OCI-LY1 (cell line): ENCODE measurements at regions not wholly inside any gene's neighbourhood (a gene's known extent, or its start where the extent isn't known, plus 50 kb on each side); places are given as distances from the start of the nearest gene placed in this dataset.
A peak's percentile ranks its signal among the peaks of the same experiment; 100 is the strongest.
"Not testable (repeated sequence)": the region's sequence is repeated elsewhere in the genome, so short reads cannot be mapped to it uniquely, and the experiment has no call there.

Experiments used
- H2AFZ ChIP-seq: fragments of 200-600 bp; sonication (generic), shearing (Covaris generic); 2 replicates; pipeline ENCODE4 v1.6.0; 2014; ENCODE audit warnings: antibody characterized with exemption, mild to moderate bottlenecking, low read length
- H3F3A ChIP-seq: fragments of 200-600 bp; sonication (generic), shearing (Covaris generic); 2 replicates; pipeline ENCODE4 v1.6.0; 2014; ENCODE audit warnings: mild to moderate bottlenecking, antibody characterized with exemption, low read length, moderate library complexity; ENCODE audit not compliant: insufficient read depth
- H3K27ac ChIP-seq: fragments of 200-600 bp; sonication (generic); 2 replicates; pipeline ENCODE4 v1.5.1; 2014; ENCODE audit warnings: low read length, mixed run types, mild to moderate bottlenecking, low read depth; ENCODE audit not compliant: poor library complexity, severe bottlenecking
- H3K27me3 ChIP-seq: fragments of 200-600 bp; sonication (generic); 2 replicates; pipeline ENCODE4 v1.6.0; 2014; ENCODE audit warnings: antibody characterized with exemption, mild to moderate bottlenecking, low read length, moderate library complexity; ENCODE audit not compliant: insufficient read depth
- H3K36me3 ChIP-seq: fragments of 200-600 bp; sonication (generic); 2 replicates; pipeline ENCODE4 v1.6.1; 2014; ENCODE audit warnings: mild to moderate bottlenecking, antibody characterized with exemption, low read length, moderate library complexity, mixed read lengths; ENCODE audit not compliant: insufficient read depth
- H3K4me1 ChIP-seq: fragments of 200-600 bp; sonication (generic); 2 replicates; pipeline ENCODE4 v1.5.1; 2014; ENCODE audit warnings: mild to moderate bottlenecking, low read length, moderate library complexity; ENCODE audit not compliant: insufficient read depth, severe bottlenecking
- H3K4me2 ChIP-seq: fragments of 200-600 bp; sonication (generic), shearing (Covaris generic); 2 replicates; pipeline ENCODE4 v1.6.1; 2014; ENCODE audit warnings: low read length
- H3K4me3 ChIP-seq: fragments of 200-600 bp; sonication (generic); 2 replicates; pipeline ENCODE4 v1.5.1; 2014; ENCODE audit warnings: low read length, low read depth, mild to moderate bottlenecking, mixed read lengths; ENCODE audit not compliant: poor library complexity, severe bottlenecking
- H3K79me2 ChIP-seq: fragments of 200-600 bp; shearing (Covaris generic); 2 replicates; pipeline ENCODE4 v1.6.1; 2016; ENCODE audit warnings: mixed run types, low read length, mixed read lengths; ENCODE audit not compliant: insufficient read depth
- H3K9ac ChIP-seq: fragments of 200-600 bp; sonication (generic), shearing (Covaris generic); 2 replicates; pipeline ENCODE4 v1.6.1; 2014; ENCODE audit warnings: mild to moderate bottlenecking, low read length, mixed read lengths
- H3K9me2 ChIP-seq: fragments of 200-600 bp; sonication (generic), shearing (Covaris generic); 2 replicates; pipeline ENCODE4 v1.6.1; 2014; ENCODE audit warnings: low read depth, mild to moderate bottlenecking, low read length, mixed read lengths
- H3K9me3 ChIP-seq: fragments of 200-600 bp; shearing (Covaris generic); 2 replicates; pipeline ENCODE4 v1.6.1; 2014; ENCODE audit warnings: low read length, mixed read lengths
- H4K20me1 ChIP-seq: fragments of 200-600 bp; sonication (generic), shearing (Covaris generic); 2 replicates; pipeline ENCODE4 v1.6.0; 2016; ENCODE audit warnings: mild to moderate bottlenecking, low read length; ENCODE audit not compliant: insufficient read depth
- CTCF ChIP-seq: fragments of 200-600 bp; sonication (generic), shearing (Covaris generic); IDR thresholded peaks from 2 replicates; pipeline ENCODE4 v1.5.1; 2017; ENCODE audit warnings: mild to moderate bottlenecking, antibody characterized with exemption, low read length, moderate library complexity, mixed read lengths
- EZH2 ChIP-seq: fragments of 200-600 bp; sonication (generic), shearing (Covaris generic); IDR thresholded peaks from 2 replicates; pipeline ENCODE4 v1.8.0; 2017; ENCODE audit warnings: borderline replicate concordance, mixed run types, mild to moderate bottlenecking, antibody characterized with exemption, low read length, moderate library complexity, mixed read lengths

DNA sequence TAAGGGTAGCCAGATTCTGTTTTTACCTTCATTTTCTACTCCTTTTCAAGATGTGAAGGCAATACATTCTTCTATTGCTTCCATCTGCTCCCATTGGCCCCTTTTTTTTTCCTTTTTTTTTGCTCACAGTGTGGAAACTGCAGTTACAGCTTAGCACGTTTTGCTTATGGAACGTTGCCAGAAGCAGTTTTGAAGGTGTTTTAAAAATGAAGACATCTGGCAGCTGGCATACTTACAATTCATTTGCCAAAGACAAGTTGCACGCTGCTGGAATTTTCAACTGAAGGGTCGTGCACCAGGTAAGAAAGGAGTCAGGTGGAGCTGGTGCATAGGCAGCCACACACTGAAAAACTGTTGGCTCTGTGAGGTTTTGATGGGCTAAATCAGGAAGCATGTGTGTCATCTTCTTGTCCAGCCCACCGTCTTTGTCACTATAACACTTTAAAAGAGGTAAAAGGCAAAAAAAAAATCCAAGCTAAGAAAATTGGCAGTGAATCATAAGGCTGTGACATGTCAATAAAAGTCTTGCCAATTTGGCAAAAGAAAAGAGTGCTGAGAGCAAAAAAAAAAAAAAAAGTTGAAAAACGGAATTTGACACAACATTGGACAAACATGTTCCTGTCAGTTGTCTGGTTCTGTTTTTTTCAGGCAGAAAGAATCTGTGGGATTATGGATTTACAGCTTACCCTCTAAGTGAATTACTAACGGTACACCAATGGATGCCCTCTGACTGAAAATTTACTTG lies 225.4 kb upstream of the SOX2 start:
- Histone ChIP-seq H3K4me2 (peak overlapping the region; percentile 69), H3K9me2 (no peaks in the 10 kb centered on the region), H4K20me1 (no peaks in the 10 kb centered on the region), H3K4me1 (peaks cover 86% of the 10 kb centered on the region), H2AFZ (no peak overlapping the region), H3F3A (peaks cover 16% of the 10 kb centered on the region), H3K27ac (peak overlapping the region; percentile 98), H3K4me3 (peak overlapping the region; percentile 51), H3K9ac (peak overlapping the region; percentile 77), H3K36me3 (no peaks in the 10 kb centered on the region), H3K27me3 (no peaks in the 10 kb centered on the region), H3K79me2 (no peaks in the 10 kb centered on the region), H3K9me3 (no peaks in the 10 kb centered on the region)
- TF ChIP-seq CTCF: no peak
- TF ChIP-seq EZH2: no peak

DNA sequence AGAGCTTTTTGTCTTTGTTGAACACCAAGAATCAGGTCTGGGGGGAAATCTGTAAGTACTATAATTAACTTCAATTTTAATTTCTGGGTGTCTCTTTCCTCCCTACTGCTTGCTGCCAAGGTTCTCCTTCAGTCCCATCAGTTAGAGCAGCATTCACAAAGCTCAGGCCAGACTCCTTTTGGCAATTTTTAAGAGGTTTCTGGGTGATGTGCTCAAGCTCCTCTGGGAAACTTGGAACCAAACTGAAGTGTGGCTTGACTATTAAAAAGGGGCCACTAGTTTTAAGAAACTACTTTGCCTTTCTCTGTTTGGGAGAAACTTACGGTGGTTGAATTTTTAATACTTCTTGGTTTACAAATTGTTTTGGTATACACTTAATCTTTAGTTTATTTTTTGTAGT lies 227.7 kb upstream of the SOX2 start:
- TF ChIP-seq CTCF (no peak), EZH2 (no peak)
- no peak overlapping the region for H3K4me3 ChIP-seq
- H3K9me3 ChIP-seq: no peaks in the 10 kb centered on the region
- peak overlapping the region; percentile 77 for H3K9ac ChIP-seq
- H3F3A ChIP-seq: peaks cover 16% of the 10 kb centered on the region
- H2AFZ ChIP-seq: peak overlapping the region; percentile 61; the same call in 1 of the 2 replicates
- peak overlapping the region; percentile 98 for H3K27ac ChIP-seq
- no peaks in the 10 kb centered on the region for H3K9me2 ChIP-seq
- no peaks in the 10 kb centered on the region for H3K27me3 ChIP-seq
- peaks cover 64% of the 10 kb centered on the region for H3K4me1 ChIP-seq
- no peaks in the 10 kb centered on the region for H3K36me3 ChIP-seq
- peak overlapping the region; percentile 33; the same call in 1 of the 2 replicates for H3K4me2 ChIP-seq
- H3K79me2 ChIP-seq: no peaks in the 10 kb centered on the region
- no peaks in the 10 kb centered on the region for H4K20me1 ChIP-seq

DNA sequence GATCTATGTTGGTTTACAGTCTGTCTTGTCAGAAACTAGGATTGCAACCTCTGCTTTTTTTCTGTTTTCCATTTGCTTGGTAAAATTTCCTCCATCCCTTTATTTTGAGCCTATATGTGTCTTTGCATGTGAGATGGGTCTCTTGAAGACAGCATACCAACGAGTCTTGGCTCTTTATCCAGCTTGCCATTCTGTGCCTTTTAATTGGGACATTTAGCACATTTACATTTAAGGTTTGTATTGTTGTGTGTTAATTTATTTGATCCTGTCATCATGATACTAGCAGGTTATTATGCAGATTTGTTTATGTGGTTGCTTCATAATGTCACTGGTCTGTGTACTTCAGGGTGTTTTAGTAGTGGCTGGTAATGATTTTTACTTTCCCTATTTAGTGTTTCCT lies 236.6 kb upstream of the SOX2 start:
- H3K27me3 ChIP-seq, H2AFZ ChIP-seq, H3K9ac ChIP-seq, H3K9me2 ChIP-seq, H3K4me2 ChIP-seq, H3F3A ChIP-seq, H4K20me1 ChIP-seq, H3K27ac ChIP-seq, H3K4me3 ChIP-seq, H3K79me2 ChIP-seq, H3K36me3 ChIP-seq: not testable (repeated sequence)
- peaks cover 10% of the 10 kb centered on the region for H3K4me1 ChIP-seq
- H3K9me3 ChIP-seq: peaks cover 20% of the 10 kb centered on the region

DNA sequence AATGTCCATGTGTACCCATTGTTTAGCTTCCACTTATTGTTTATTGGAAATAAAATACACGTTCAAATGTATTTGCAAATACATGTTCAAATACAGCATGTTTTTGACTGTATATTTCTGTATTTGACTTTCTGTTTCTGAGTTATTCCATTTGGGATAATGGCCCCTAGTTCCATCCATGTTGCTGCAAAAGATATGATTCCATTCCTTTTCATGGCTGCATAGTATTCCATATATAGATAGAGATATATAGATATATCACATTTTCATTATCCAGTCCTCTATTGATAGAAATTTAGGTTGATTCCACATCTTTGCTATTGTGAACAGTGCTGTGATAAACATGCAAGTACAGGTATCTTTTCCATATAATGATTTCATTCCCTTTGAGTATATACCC lies 241.4 kb upstream of the SOX2 start:
- Histone ChIP-seq H3K9ac (no peak overlapping the region), H3K79me2 (no peaks in the 10 kb centered on the region), H3K9me2 (no peaks in the 10 kb centered on the region), H2AFZ (no peak overlapping the region), H4K20me1 (no peaks in the 10 kb centered on the region), H3K4me3 (no peak overlapping the region), H3K9me3 (peaks cover 11% of the 10 kb centered on the region), H3K4me1 (peaks cover 35% of the 10 kb centered on the region), H3K36me3 (peaks cover 5% of the 10 kb centered on the region; the same call in 1 of the 2 replicates), H3K27ac (no peak overlapping the region), H3K4me2 (no peak overlapping the region), H3F3A (no peaks in the 10 kb centered on the region), H3K27me3 (no peaks in the 10 kb centered on the region)
- TF ChIP-seq CTCF: no peak
- no peak for TF ChIP-seq EZH2
